ENCODE measurements at regions not wholly inside any gene's neighbourhood (a gene's known extent, or its start where the extent isn't known, plus 50 kb on each side); places are given as distances from the start of the nearest gene placed in this dataset.

- CTCF ChIA-PET = no interaction called here
- Histone ChIP-seq H3K9me3 (replicated peaks; ENCODE audit: control insufficient read depth, insufficient read depth, low read length) (no peaks in the 10 kb centered on the region), H4K20me1 (replicated peaks; ENCODE audit: control insufficient read depth, extremely low read depth, insufficient read depth, low read length) (no peaks in the 10 kb centered on the region), H3K9ac (replicated peaks; ENCODE audit: extremely low read depth, insufficient read depth, low read length) (no peak overlapping the region), H3K4me1 (ENCODE audit: control insufficient read depth, extremely low read depth, insufficient read depth, low read length) (no peaks in the 10 kb centered on the region), H3K79me2 (ENCODE audit: control insufficient read depth, insufficient read depth, low read length) (no peaks in the 10 kb centered on the region), H3K36me3 (ENCODE audit: control insufficient read depth in 2 of 2, extremely low read depth in 1 of 2, insufficient read depth in 2 of 2, low read length in 2 of 2) (no peaks in the 10 kb centered on the region), H3K4me2 (ENCODE audit: insufficient read depth, low read length) (no peak overlapping the region), H3K27me3 (ENCODE audit: control insufficient read depth in 2 of 2, insufficient read depth in 2 of 2, low read length in 2 of 2) (no peaks in the 10 kb centered on the region), H3K9me1 (replicated peaks; ENCODE audit: control insufficient read depth, extremely low read depth, insufficient read depth, low read length) (no peaks in the 10 kb centered on the region), H3K4me3 (replicated peaks in 1 of 3; ENCODE audit: insufficient read depth in 1 of 3, low read depth in 1 of 3, low read length in 3 of 3) (no peak overlapping the region), H2AFZ (ENCODE audit: low read depth, low read length) (no peak overlapping the region), H3K27ac (ENCODE audit: insufficient read depth, low read depth, low read length) (no peak overlapping the region)
- POLR2A ChIA-PET = no interaction called here
- dilution Hi-C loops (cut with MboI; ENCODE audit: extremely low pct_ligation_motif_present, low sequenced_read_pairs) (no loop called here), intact Hi-C loops (cut with micrococcal nuclease) (no loop called here)
- TF ChIP-seq GATA2 (IDR thresholded peaks at IDR 0.05; ENCODE audit: insufficient read depth, insufficient read length, low read depth, low read length) (no peak), FOS (IDR thresholded peaks at IDR 0.05; ENCODE audit: borderline replicate concordance, insufficient read depth, low read length) (no peak), POLR2A (IDR thresholded peaks at IDR 0.05; ENCODE audit: low read depth, low read length) (no peak), MAX (IDR thresholded peaks at IDR 0.05; ENCODE audit: insufficient read depth, insufficient read length) (no peak), JUN (IDR thresholded peaks at IDR 0.05; ENCODE audit: borderline replicate concordance, insufficient read depth, insufficient read length, low read depth) (no peak), POLR2AphosphoS5 (IDR thresholded peaks at IDR 0.05; ENCODE audit: insufficient read depth, low read depth, low read length) (no peak), CTCF (IDR thresholded peaks at IDR 0.05; ENCODE audit: extremely low read depth in 1 of 2, insufficient read depth in 1 of 2, low read depth in 1 of 2, low read length in 2 of 2) (no peak), MYC (IDR thresholded peaks at IDR 0.05; ENCODE audit: low read depth, low read length) (no peak), EZH2 (IDR thresholded peaks at IDR 0.05; ENCODE audit: borderline replicate concordance, low read depth, low read length, severe bottlenecking) (no peak)
- FAIRE-seq (no peak), DNase-seq (ENCODE audit: low read depth, low spot score) (no peak)
- no TSS peak for BruUV-seq (replicated peaks)
Observed at GRCh38 chr2:30336978-30337841, 105.9 kb downstream of the LBH start.

Data from endothelial cell of umbilical vein (primary cell).